NCI-H82 (cell line): ENCODE measurements at regions not wholly inside any gene's neighbourhood (a gene's known extent, or its start where the extent isn't known, plus 50 kb on each side); places are given as distances from the start of the nearest gene placed in this dataset.
"Not testable (repeated sequence)": the region's sequence is repeated elsewhere in the genome, so short reads cannot be mapped to it uniquely, and the experiment has no call there.

ENCODE experiments used
- DNase-seq: peaks from one replicate; lab custom pipeline; 2025; lab: John Stamatoyannopoulos, UW

DNA sequence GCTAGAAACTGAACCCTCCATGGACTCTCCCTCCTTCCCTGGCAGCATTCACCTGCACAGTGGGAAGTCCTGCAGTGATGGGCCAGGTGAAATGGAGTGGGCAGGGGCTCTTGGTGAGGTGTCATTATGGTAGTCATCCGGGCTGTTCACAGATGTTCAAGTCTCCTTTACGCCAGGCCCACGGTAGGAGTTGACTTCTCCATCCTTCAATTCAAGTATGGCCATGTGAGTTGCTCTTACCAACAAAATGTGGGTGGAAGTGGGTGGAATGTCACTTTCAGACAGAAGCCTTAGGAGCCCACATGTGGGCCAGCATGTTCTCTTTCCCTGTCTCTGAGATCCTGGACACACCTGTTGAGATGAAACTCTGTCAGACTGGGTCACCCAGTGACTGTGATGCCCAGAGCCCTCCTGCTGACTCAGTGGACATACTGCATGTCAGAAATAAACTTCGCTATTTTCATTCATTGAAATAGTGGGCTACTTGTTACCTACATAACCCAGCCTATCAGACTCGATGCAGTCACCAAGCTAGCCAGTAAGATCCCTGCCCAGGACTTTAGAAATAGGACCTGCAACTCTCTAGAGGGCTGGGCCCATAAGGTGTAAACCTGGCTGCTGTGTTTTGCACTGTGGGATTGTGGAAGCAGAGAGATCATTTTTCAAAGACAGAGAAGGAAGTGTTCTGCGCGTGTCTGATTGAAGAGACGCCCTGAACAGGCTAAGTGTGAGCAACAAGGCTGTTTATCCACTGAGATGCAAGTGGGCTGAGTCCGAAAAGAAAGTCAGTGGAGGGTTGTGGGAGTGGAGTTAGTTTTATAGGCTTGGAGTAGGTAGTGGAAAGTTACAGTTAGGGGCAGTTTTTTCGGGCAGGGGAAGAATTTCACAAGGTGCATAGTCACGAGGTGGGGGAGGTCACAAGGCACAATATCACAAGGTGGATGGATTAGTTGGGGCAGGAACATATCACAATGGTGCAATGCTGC is 174.4 kb downstream of the TRIM43 start:
- DNase-seq = not testable (repeated sequence)

- not testable (repeated sequence) for DNase-seq
Measured at GRCh38 chr2:95767531-95767930, 175.7 kb downstream of the TRIM43 start.

DNA sequence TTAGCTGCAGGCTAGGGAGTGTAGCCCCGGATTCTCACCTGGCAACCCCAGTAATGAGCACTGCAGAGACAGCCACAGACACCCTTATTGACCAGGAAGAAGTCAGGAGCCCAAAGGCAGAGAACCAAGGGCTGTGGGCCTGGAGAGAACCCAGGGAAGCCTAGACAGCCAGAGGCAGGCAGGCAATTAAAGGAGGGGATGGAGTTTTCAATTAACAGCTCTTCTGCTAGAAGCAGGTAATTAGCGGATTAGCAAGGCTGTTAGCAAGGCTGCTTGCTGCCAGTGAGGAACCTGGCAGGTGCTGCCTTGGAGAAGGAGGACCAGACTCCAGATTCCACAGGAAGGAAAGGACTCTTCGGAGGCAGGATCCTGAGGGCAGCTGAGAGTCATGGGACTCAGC is 176.1 kb downstream of the TRIM43 start:
- DNase-seq = peak; percentile 91

DNA sequence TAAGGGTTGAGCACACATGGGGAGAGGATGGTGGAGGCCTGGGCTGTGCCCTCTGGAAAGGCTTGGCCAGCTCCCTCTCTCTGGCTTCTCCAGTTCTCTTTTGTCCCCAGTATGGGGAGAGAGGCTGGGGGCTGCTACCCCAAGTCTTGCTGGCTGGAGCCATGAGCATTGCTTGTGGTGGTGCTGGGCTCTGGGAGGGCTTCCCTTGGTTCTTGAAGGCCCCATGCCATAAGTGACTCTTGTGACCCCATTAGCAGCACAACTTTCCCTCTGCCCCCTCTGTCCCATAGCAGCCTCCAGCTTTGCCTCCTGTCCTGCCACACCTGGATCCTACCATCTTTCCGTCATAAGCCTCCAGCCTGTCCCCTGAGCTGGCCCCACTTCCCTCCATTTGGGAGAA is 177.5 kb downstream of the TRIM43 start:
- DNase-seq = not testable (repeated sequence)

GRCh38 chr2:95770726-95771125 is 178.9 kb downstream of the TRIM43 start:
- not testable (repeated sequence) for DNase-seq

DNA sequence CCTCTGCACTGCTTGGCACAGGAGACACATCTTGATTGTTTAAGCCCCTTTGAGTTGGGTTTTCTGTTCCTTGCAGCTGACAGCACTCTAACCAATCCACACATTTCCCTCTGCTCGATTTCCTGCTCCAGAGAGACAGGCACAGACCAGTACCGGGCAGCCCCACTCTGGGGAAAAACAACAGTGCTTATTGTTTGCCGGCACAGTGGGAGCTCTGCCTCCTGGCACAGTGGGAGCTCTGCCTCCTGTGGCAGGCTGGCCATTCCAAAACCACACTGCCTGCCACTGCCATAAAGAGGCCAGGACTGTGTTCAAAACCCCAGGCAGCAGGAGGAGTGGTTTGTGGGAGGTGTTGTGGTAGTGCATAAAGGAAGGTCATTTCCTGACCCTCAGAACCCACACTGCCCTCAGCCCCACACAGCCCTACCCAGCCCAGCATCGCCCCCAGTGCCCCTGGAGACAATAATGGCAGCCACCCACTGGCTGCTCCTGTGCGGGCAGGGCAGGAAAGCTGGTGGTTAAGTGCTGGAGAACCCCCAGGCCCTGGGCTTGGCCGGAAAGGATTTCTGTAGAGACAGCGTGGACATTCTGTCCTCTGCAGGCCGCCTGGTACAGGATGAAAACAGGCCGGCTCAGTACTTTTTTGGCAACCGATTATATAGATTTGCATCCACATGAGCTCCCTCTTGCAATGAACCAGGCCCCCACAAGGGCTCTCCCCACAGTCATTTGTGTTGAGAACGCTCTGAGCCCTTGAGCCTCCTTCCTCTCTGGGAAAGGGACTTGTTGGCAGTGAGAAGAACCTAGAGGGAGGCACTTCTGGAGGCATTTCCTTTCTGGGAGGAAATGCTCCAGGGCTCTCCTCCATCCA is 182.8 kb downstream of the TRIM43 start:
- DNase-seq = not testable (repeated sequence)

GRCh38 chr2:95775193-95775531 is 183.4 kb downstream of the TRIM43 start:
- DNase-seq = not testable (repeated sequence)
